AG09319 (cell line): ENCODE measurements at regions not wholly inside any gene's neighbourhood (a gene's known extent, or its start where the extent isn't known, plus 50 kb on each side); places are given as distances from the start of the nearest gene placed in this dataset.
"Not testable (repeated sequence)": the region's sequence is repeated elsewhere in the genome, so short reads cannot be mapped to it uniquely, and the experiment has no call there.

Experiments used
- DNase-seq: peaks from one replicate; pipeline ENCODE4 v3.0.0-alpha.2; 2010; ENCODE audit warnings: low read depth; ENCODE audit errors: extremely low read depth
- TF ChIP-seq, protein P1 (sequence below): IDR thresholded peaks from 2 replicates; pipeline ENCODE4 v1.5.1; 2011; ENCODE audit warnings: low read depth, mild to moderate bottlenecking, inconsistent platforms, low read length, moderate library complexity

DNA sequence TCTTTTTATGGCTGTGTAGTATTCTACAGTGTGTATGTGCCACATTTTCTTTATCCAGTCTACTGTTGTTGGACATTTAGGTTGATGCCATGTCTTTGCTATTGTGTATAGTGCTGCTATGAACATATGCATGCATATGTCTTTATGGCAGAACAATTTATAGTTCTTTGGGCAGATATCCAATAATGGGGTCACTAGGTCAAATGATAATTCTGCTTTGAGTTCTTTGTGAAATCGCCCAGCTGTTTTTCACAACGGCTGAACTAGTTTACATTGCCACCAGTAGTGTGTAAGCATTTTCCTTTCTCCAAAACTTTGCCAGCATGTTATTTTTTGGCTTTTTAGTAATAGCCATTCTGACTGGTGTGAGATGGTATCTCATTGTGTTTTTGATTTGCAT is 214.8 kb upstream of the TMEM229A start:
- no peak for DNase-seq
- TF ChIP-seq, protein P1, sequence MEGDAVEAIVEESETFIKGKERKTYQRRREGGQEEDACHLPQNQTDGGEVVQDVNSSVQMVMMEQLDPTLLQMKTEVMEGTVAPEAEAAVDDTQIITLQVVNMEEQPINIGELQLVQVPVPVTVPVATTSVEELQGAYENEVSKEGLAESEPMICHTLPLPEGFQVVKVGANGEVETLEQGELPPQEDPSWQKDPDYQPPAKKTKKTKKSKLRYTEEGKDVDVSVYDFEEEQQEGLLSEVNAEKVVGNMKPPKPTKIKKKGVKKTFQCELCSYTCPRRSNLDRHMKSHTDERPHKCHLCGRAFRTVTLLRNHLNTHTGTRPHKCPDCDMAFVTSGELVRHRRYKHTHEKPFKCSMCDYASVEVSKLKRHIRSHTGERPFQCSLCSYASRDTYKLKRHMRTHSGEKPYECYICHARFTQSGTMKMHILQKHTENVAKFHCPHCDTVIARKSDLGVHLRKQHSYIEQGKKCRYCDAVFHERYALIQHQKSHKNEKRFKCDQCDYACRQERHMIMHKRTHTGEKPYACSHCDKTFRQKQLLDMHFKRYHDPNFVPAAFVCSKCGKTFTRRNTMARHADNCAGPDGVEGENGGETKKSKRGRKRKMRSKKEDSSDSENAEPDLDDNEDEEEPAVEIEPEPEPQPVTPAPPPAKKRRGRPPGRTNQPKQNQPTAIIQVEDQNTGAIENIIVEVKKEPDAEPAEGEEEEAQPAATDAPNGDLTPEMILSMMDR = no peak

DNA sequence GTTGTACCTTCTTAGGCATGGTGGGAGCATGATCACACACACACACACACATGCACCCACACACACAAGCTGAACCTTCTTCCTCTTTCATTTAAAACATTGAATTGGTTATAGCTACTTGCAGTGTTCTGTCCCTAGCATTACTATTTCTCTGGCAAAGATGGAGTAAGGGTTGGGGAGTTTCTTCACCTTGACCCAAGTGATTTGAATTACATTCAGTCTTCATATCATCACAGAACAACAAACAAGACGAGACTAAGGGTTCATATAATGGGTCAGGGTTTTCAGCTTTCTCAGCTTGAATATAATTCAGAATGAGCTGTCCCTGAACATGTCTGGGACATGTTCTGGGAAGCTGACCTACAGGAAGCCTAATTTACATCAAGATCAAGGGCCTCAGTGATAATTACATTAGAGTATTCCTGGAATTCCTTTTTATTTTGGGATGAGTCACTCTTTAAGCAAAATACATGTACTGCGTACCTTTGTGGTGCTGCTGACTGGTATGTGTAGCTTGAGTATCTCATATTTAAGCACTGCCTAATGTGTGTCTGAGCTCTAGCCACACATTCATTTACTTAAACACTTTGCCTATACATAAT is 213.5 kb upstream of the TMEM229A start:
- no peak for DNase-seq
- TF ChIP-seq, protein P1 = no peak

DNA sequence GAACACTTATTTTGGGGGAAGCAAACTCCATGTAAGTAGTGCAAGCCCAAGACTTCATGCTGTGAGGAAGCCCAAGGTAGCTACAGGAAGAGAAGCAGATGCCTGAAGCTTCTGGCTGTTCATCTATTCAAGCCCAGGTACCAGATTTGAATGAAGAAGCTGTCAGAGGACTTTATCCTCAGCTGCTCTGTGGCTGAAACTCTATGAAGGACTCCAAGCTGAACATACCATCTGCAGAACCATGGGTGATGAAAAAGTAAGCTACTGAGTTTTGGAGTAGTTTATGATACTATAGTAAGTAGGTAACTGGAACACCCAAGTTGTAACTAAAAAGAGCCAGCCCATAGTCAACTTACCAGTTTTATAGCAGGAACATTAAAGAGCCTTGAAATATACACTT is 211.6 kb upstream of the TMEM229A start:
- not testable (repeated sequence) for DNase-seq

DNA sequence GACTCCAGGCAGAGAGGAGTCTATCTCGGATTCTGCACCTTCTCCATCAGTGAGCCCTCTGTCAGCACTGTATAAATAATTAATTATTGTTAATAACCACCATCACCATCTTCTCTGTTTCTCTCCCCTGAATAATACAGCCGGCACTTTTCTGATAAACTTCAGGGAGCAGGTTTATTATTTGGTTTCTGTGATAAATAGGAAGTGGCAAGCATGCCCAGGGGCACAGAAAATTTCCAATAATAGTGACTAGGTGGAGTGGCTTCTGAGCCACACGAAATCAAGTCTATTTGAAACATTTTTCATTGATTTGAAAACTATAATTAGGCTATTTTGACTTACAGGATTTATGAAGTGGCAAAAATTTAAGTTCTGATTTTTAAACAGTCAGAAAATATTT is 186.8 kb upstream of the TMEM229A start:
- no peak for DNase-seq

DNA sequence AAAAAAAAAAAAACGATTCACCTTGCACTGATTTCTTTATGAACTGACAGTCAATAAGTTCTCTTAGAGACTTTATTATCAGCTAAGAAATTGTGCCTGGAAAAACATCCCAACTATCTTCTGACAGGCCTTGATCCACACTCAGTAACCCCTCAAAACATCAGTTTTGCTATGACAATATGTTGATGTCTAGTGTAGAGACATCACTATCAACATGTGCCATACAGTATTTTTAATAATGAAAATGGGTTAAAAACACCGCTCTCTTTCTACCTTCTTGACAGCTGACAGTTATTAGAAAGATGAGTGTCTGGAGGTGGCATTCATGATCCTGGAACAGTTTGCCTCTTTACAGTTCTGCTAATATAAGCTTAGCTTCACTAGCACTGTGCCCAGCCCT is 175.8 kb upstream of the TMEM229A start:
- no peak for DNase-seq
- TF ChIP-seq, protein P1 = no peak

More for the DNA sequence above, 186.8 kb upstream of the TMEM229A start:
- TF ChIP-seq, protein P1 = no peak

DNA sequence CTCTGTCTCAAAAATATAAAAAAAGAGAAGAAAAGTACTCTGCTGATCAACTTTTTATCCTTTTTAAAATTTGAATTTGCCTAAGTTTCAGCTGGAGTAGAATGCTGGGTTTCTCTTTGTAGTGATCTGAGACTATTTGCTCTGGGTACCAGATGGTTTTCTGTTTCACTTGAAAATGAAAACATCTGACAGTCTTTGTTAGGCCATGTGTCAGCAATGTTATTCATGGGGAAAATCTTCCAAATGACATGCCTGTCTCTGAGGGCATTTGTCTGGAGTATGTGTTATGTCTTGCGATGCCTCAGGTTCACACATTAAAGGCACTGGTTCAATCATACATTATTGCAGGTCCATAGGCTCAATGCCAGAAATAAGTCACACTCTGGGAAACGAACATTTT is 175.3 kb upstream of the TMEM229A start:
- TF ChIP-seq, protein P1 = no peak
- DNase-seq = no peak

DNA sequence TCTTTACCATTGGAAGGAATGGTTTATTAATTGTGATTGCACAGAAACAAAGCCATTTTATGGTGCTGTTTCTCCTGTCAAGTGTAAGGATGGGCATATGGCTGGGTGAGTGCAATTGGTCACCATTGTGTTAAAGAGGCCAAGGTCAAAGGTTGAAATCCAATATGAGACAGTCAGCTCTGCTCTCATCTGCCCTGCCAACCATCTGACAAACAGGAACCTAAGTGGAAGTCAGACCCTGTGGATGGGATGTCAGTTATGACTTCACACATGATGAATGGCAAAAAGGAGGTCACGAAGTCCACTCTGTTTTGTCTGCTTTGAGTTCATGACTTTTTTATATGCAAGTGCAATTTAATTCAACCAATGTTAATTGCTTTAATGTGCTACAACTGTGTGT is 172.7 kb upstream of the TMEM229A start:
- no peak for DNase-seq
- TF ChIP-seq, protein P1 = no peak

DNA sequence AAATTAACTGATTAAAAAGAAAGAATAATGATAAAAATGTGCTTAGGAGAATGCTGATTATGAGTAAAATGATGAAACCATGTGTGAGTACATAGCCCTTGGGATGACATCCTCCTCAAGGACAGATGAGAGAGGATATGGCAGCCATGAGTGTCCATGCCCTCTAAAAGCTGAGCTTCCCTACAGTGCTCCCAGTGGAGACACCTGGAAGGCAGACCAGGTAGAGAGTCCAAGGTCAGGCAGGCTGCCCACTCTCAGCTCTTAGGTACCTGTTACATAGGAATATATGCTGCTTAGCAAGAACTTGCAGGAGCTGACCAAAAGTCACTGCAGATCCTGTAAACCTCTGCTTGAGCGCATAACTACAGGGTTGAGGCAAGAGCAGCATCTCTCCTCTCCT is 169.7 kb upstream of the TMEM229A start:
- no peak for DNase-seq
- TF ChIP-seq, protein P1 = no peak
